ENCODE measurements at regions not wholly inside any gene's neighbourhood (a gene's known extent, or its start where the extent isn't known, plus 50 kb on each side); places are given as distances from the start of the nearest gene placed in this dataset.
"Not testable (repeated sequence)": the region's sequence is repeated elsewhere in the genome, so short reads cannot be mapped to it uniquely, and the experiment has no call there.

DNA sequence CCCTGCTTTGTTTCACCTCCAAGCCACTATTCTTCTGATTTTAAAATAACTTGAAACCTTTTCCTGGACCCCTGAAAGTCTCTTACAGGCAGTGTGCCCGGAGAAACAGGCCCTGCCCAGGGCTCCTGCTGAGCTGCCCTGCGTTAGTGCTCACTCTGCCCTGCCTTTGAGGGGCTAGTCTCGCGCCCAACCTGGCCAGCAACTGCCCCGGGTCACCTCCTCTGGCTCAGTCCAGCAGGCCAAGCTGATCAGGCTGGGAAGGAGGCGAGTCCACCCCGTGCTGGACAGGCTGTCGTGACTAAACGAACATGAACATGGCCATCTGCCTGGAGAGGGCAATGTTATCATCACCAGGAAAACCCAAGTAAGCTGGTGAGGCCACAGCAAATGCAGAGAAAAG is 245.4 kb downstream of the ANKRD60 start:
- DNase-seq: no peak
- H3K9me3 Mint-ChIP-seq: no peaks in the 10 kb centered on the region
- TF ChIP-seq, protein P1, sequence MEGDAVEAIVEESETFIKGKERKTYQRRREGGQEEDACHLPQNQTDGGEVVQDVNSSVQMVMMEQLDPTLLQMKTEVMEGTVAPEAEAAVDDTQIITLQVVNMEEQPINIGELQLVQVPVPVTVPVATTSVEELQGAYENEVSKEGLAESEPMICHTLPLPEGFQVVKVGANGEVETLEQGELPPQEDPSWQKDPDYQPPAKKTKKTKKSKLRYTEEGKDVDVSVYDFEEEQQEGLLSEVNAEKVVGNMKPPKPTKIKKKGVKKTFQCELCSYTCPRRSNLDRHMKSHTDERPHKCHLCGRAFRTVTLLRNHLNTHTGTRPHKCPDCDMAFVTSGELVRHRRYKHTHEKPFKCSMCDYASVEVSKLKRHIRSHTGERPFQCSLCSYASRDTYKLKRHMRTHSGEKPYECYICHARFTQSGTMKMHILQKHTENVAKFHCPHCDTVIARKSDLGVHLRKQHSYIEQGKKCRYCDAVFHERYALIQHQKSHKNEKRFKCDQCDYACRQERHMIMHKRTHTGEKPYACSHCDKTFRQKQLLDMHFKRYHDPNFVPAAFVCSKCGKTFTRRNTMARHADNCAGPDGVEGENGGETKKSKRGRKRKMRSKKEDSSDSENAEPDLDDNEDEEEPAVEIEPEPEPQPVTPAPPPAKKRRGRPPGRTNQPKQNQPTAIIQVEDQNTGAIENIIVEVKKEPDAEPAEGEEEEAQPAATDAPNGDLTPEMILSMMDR (IDR thresholded peaks at IDR 0.05): no peak
- H3K4me1 Mint-ChIP-seq: peaks cover 37% of the 10 kb centered on the region
- H3K36me3 Mint-ChIP-seq (ENCODE audit: low read depth): no peaks in the 10 kb centered on the region
- H3K27ac Mint-ChIP-seq: no peak overlapping the region
- H3K27me3 Mint-ChIP-seq (ENCODE audit: low read depth, poor library complexity): peaks cover 10% of the 10 kb centered on the region
- no peak overlapping the region for H3K4me3 Mint-ChIP-seq

DNA sequence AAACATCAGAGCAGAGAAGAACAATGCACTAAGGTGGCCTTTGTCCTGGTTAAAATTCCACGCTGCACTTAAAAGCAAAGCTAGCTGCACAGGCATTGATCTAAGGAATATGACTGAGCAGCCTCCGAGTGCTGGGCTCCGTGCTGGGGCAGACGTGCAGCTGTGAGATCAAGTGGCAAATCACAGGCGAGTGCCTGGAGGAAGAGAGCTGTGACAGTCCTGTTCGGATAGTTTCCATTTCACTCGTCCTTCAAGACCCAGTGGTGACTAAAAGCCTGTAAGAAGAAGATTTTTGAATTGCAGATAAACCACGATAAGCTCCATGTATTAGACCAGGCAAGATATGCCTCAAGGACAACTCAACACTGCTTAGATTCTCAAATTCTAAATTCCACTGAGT is 247.9 kb downstream of the ANKRD60 start:
- no peaks in the 10 kb centered on the region for H3K9me3 Mint-ChIP-seq
- no peaks in the 10 kb centered on the region for H3K36me3 Mint-ChIP-seq (ENCODE audit: low read depth)
- H3K27ac Mint-ChIP-seq: no peak overlapping the region
- peaks cover 33% of the 10 kb centered on the region for H3K4me1 Mint-ChIP-seq
- H3K27me3 Mint-ChIP-seq (ENCODE audit: low read depth, poor library complexity): peaks cover 13% of the 10 kb centered on the region
- peak; percentile 25 for DNase-seq
- TF ChIP-seq, protein P1 (IDR thresholded peaks at IDR 0.05): no peak
- no peak overlapping the region for H3K4me3 Mint-ChIP-seq

DNA sequence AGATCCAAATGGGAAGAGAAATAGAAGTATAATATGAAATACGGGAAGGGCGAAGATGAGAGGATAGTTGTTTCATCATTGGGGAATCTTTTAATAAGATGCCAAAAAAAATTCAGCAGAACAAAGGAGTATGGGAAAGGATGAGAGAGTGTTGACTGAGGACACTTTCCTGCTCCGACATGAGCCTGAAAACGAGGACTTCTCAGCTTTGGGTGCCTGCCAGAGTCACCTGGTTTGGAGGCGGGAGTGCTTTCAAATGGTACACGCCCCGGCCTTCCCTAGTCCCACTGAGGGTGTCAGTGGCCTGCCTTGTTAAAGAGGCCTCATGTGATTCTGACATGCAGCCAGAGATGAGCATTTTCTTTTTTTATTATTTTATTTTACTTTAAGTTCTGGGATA is 250.9 kb downstream of the ANKRD60 start:
- no peaks in the 10 kb centered on the region for H3K36me3 Mint-ChIP-seq (ENCODE audit: low read depth)
- no peak for DNase-seq
- H3K27me3 Mint-ChIP-seq (ENCODE audit: low read depth, poor library complexity): peaks cover 18% of the 10 kb centered on the region
- peaks cover 24% of the 10 kb centered on the region for H3K4me1 Mint-ChIP-seq
- H3K27ac Mint-ChIP-seq: no peak overlapping the region
- H3K9me3 Mint-ChIP-seq: no peaks in the 10 kb centered on the region
- TF ChIP-seq, protein P1 (IDR thresholded peaks at IDR 0.05): no peak
- no peak overlapping the region for H3K4me3 Mint-ChIP-seq

DNA sequence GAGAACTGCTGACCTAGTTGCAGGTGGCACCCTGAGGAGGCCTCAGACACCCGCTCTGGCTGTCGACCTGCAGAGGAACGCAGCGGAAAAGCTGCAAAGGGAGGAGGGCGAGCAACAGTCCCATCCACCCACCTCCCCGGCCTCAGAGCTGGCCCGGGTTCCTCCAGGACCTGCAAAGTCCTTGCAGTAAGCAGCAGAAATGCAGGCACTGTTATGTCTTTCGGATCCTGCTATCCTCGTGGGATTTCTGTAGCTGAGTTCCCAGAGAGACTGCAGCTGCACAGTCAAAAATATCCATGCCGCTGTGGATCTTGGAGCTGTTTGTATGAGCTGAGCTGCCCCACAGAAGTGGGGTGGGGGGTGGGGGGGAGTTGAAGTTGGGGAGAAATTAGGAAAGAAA is 251.3 kb downstream of the ANKRD60 start:
- no peak overlapping the region for H3K27ac Mint-ChIP-seq
- no peaks in the 10 kb centered on the region for H3K9me3 Mint-ChIP-seq
- peaks cover 19% of the 10 kb centered on the region for H3K4me1 Mint-ChIP-seq
- H3K36me3 Mint-ChIP-seq (ENCODE audit: low read depth): no peaks in the 10 kb centered on the region
- TF ChIP-seq, protein P1 (IDR thresholded peaks at IDR 0.05): no peak
- DNase-seq: no peak
- H3K27me3 Mint-ChIP-seq (ENCODE audit: low read depth, poor library complexity): peaks cover 18% of the 10 kb centered on the region
- no peak overlapping the region for H3K4me3 Mint-ChIP-seq

DNA sequence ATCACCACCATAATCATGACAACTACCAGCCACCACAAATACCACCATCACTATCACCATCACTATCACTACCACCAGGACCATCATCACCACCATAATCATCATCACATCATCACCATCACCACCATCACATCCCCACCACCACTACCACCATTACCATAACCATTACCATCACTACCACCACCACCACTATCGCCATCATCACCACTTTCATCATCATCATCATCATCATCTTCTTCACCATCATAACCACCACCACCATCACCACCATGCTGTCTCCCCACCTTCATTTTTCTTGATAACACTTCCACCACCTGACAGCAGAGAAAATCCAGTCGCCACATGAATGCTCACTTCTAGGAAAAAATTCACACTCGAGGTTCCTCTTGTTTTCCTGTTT is 253.6 kb downstream of the ANKRD60 start:
- Mint-ChIP-seq H3K4me3 (no peak overlapping the region), H3K4me1 (peaks cover 5% of the 10 kb centered on the region), H3K9me3 (peaks cover 4% of the 10 kb centered on the region), H3K27ac (no peak overlapping the region), H3K27me3 (ENCODE audit: low read depth, poor library complexity) (peaks cover 19% of the 10 kb centered on the region), H3K36me3 (ENCODE audit: low read depth) (no peaks in the 10 kb centered on the region)
- DNase-seq: no peak
- TF ChIP-seq, protein P1 (IDR thresholded peaks at IDR 0.05): no peak

DNA sequence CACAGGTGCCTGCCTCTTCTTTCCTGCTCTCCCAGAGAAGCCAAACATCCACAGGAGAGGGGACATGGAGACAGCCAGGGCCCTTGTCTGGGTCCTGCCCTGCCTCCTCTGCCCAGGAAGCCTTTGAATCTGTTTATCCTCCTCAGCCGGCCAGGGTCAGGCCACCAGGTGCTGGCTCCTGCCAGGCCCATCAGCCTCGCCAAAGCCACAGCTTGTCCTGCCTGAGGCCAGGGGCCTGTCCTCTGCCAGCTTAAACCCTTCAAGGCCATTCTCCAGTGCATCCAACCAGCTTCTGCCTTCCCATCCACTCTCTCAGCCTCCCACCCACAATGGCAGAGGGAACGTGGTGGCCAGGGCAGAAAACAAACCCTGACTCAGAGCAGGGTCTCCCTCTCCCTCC is 254.6 kb downstream of the ANKRD60 start:
- Mint-ChIP-seq H3K4me3 (no peak overlapping the region), H3K4me1 (peaks cover 10% of the 10 kb centered on the region), H3K9me3 (peaks cover 4% of the 10 kb centered on the region), H3K27ac (no peak overlapping the region), H3K36me3 (ENCODE audit: low read depth) (no peaks in the 10 kb centered on the region), H3K27me3 (ENCODE audit: low read depth, poor library complexity) (peaks cover 20% of the 10 kb centered on the region)
- TF ChIP-seq, protein P1 (IDR thresholded peaks at IDR 0.05): no peak
- DNase-seq: no peak

DNA sequence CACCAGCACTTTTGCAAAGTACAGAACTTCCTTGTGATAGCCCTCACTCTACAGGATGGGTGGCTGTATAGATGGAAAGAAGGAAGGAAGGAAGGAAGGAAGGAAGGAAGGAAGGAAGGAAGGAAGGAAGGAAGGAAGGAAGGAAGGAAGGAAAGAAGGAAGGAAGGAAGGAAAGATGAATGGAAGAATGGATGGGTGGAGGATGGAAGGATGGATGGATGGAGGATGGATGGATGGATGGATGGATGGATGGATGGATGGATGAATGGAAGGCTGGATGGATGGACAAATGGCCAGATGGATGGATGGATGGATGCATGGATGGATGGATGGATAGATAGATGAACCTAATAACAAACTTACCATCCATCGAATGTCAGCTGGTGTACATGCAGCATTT is 256.9 kb downstream of the ANKRD60 start:
- peaks cover 24% of the 10 kb centered on the region for H3K27me3 Mint-ChIP-seq (ENCODE audit: low read depth, poor library complexity)
- H3K36me3 Mint-ChIP-seq (ENCODE audit: low read depth); DNase-seq; H3K4me3 Mint-ChIP-seq; H3K9me3 Mint-ChIP-seq: not testable (repeated sequence)
- H3K27ac Mint-ChIP-seq: peak overlapping the region; percentile 13
- H3K4me1 Mint-ChIP-seq: peaks cover 18% of the 10 kb centered on the region
